Body of pancreas (tissue), 4 donors: ENCODE measurements at regions not wholly inside any gene's neighbourhood (a gene's known extent, or its start where the extent isn't known, plus 50 kb on each side); places are given as distances from the start of the nearest gene placed in this dataset.

Experiments used
- POLR2A ChIP-seq, 3 donors: fragments of 450-650 bp; IDR thresholded peaks; one replicate each; pipeline ENCODE4 v1.6.1; 2016; ENCODE audit warnings: antibody characterized with exemption in 3 of 3, mild to moderate bottlenecking in 2 of 3
- TF ChIP-seq, protein P1 (sequence below), 7 experiments: fragments of 450-650 bp in 4 of 7; fragments of 200-600 bp in 3 of 7; sonication (generic) in 3 of 7; IDR thresholded peaks; one replicate each; pipeline ENCODE4 v1.5.1; 2016 to 2019; ENCODE audit warnings: antibody characterized with exemption in 7 of 7

DNA sequence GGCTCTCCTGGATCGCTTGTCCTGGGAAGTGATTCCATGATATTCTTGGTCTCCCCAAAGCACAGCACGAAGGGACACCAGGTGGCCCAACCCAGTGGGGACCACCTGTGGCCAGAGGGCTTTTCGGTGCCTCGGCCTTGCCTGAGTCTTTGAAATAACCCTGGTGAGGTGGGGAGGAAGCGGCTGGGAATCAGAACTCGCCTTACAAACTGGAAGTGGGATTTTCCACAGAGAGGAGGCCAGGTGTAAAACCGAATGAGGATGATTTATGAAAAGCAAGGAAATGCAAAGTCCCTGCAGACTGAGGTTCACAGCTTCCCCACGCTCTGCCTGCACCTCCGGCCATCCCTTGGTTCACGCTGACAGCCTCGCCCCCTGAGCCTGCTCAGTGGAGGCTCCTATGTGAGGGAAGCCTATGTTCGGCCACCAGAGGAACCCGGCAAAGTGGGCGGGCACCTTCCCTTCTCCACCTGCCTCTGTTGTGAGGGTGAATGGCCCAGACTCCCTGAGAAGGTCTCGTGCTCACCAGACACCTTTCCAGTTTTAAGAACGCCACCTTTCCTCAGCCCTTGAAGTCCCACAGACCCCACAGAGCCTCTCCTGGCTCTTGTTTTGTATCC is 133.8 kb upstream of the CST7 start:
- TF ChIP-seq, protein P1, sequence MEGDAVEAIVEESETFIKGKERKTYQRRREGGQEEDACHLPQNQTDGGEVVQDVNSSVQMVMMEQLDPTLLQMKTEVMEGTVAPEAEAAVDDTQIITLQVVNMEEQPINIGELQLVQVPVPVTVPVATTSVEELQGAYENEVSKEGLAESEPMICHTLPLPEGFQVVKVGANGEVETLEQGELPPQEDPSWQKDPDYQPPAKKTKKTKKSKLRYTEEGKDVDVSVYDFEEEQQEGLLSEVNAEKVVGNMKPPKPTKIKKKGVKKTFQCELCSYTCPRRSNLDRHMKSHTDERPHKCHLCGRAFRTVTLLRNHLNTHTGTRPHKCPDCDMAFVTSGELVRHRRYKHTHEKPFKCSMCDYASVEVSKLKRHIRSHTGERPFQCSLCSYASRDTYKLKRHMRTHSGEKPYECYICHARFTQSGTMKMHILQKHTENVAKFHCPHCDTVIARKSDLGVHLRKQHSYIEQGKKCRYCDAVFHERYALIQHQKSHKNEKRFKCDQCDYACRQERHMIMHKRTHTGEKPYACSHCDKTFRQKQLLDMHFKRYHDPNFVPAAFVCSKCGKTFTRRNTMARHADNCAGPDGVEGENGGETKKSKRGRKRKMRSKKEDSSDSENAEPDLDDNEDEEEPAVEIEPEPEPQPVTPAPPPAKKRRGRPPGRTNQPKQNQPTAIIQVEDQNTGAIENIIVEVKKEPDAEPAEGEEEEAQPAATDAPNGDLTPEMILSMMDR (IDR thresholded peaks at IDR 0.05) = no peak
- TF ChIP-seq POLR2A (IDR thresholded peaks at IDR 0.05) = no peak
